ENCODE measurements at regions not wholly inside any gene's neighbourhood (a gene's known extent, or its start where the extent isn't known, plus 50 kb on each side); places are given as distances from the start of the nearest gene placed in this dataset.

DNA sequence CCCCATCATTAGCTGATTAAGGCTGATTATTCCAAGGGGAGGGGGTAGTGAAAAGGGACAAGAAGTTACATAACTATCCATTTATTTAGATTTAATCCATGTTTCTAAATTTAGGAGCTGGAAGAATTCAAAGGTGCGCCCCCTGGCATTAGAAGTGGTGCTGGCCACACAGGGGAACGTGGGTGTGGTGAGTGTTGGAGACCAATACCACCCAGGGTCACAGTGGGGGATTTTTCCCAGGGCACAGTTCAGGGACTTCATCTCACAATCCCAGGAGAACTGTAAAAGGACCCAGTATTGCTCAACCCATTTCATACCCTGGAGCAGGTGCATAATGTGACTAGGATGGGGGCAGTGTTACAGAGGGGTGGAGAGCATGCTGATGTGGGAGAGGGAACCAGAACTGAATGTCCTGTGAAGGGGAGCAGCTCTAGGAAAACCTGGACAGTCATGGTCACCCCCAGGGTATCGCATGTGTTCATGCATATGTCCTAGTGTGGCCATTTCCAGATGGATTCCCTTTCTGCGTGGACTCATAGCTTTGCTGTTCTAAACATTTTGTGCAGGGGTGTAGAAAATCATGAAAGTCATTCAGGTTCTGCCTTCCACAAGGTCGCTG lies 110.3 kb downstream of the LSM3 start (continued):
- TF ChIP-seq, protein P1, sequence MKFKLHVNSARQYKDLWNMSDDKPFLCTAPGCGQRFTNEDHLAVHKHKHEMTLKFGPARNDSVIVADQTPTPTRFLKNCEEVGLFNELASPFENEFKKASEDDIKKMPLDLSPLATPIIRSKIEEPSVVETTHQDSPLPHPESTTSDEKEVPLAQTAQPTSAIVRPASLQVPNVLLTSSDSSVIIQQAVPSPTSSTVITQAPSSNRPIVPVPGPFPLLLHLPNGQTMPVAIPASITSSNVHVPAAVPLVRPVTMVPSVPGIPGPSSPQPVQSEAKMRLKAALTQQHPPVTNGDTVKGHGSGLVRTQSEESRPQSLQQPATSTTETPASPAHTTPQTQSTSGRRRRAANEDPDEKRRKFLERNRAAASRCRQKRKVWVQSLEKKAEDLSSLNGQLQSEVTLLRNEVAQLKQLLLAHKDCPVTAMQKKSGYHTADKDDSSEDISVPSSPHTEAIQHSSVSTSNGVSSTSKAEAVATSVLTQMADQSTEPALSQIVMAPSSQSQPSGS (IDR thresholded peaks at IDR 0.05; ENCODE audit: low read length): no peak
- TF ChIP-seq SP1 (IDR thresholded peaks at IDR 0.05; ENCODE audit: low read depth, low read length): no peak

Measured in H1 (cell line).